Ovary (tissue), 3 donors: ENCODE measurements at regions not wholly inside any gene's neighbourhood (a gene's known extent, or its start where the extent isn't known, plus 50 kb on each side); places are given as distances from the start of the nearest gene placed in this dataset.

Experiments used
- CTCF ChIP-seq, 3 donors: fragments of 450-650 bp in 2 of 3; fragments of 200-600 bp in 1 of 3; IDR thresholded peaks; one replicate each; pipeline versions ENCODE4 v1.5.1 to v1.8.0; 2016 to 2022; ENCODE audit warnings: antibody characterized with exemption in 3 of 3, mild to moderate bottlenecking in 1 of 3
- EP300 ChIP-seq: sonication (generic); formaldehyde crosslinking; IDR thresholded peaks from one replicate; pipeline ENCODE4 v1.6.1; 2017; ENCODE audit warnings: antibody characterized with exemption
- POLR2A ChIP-seq: fragments of 450-650 bp; IDR thresholded peaks from one replicate; pipeline ENCODE4 v1.6.1; 2017; ENCODE audit warnings: antibody characterized with exemption, mild to moderate bottlenecking, moderate library complexity
- donor health status: DM: no; HTN: no; CAD: no.

- TF ChIP-seq CTCF (IDR thresholded peaks at IDR 0.05) (no peak), POLR2A (no peak), EP300 (no peak)
Measured at GRCh38 chr3:145133281-145133680, 1027.7 kb downstream of the PLOD2 start.
